Ramos (cell line): ENCODE measurements at regions not wholly inside any gene's neighbourhood (a gene's known extent, or its start where the extent isn't known, plus 50 kb on each side); places are given as distances from the start of the nearest gene placed in this dataset.

Source experiments
- in situ Hi-C: fragments of 300-500 bp; cut with MboI; formaldehyde crosslinking; loops from one replicate; pipeline ENCODE4 v1.14.3; 2022; ENCODE audit warnings: low sequenced_read_pairs; ENCODE audit not compliant: unreplicated experiment

GRCh38 chr7:118298771-118299170 lies 74.3 kb downstream of the ANKRD7 start:
- in situ Hi-C loops, result no loop called here

GRCh38 chr7:118300177-118300576 lies 75.7 kb downstream of the ANKRD7 start:
- in situ Hi-C loops, result no loop called here

GRCh38 chr7:118304100-118304499 lies 79.6 kb downstream of the ANKRD7 start:
- in situ Hi-C loops, result no loop called here

- in situ Hi-C loops, result no loop called here
Observed at GRCh38 chr7:118305671-118306070, 81.2 kb downstream of the ANKRD7 start.

- in situ Hi-C loops, result no loop called here
Observed at GRCh38 chr7:118306771-118307170, 82.3 kb downstream of the ANKRD7 start.

- in situ Hi-C loops, result no loop called here
Observed at GRCh38 chr7:118311121-118311836, 86.8 kb downstream of the ANKRD7 start.

- in situ Hi-C loops, result no loop called here
Observed at GRCh38 chr7:118312051-118312450, 87.5 kb downstream of the ANKRD7 start.

GRCh38 chr7:118312966-118313365 lies 88.5 kb downstream of the ANKRD7 start:
- in situ Hi-C loops, result no loop called here

- in situ Hi-C loops, result no loop called here
Observed at GRCh38 chr7:118324790-118325449, 100.4 kb downstream of the ANKRD7 start.

- in situ Hi-C loops, result no loop called here
Observed at GRCh38 chr7:118325450-118325808, 100.9 kb downstream of the ANKRD7 start.

GRCh38 chr7:118327174-118327573 lies 102.7 kb downstream of the ANKRD7 start:
- in situ Hi-C loops, result no loop called here

GRCh38 chr7:118328505-118329211 lies 104.2 kb downstream of the ANKRD7 start:
- in situ Hi-C loops, result no loop called here

- in situ Hi-C loops, result no loop called here
Observed at GRCh38 chr7:118330388-118330787, 105.9 kb downstream of the ANKRD7 start.

- in situ Hi-C loops, result no loop called here
Observed at GRCh38 chr7:118346748-118347147, 122.2 kb downstream of the ANKRD7 start.

- in situ Hi-C loops, result no loop called here
Observed at GRCh38 chr7:118349604-118350003, 125.1 kb downstream of the ANKRD7 start.

- in situ Hi-C loops, result no loop called here
Observed at GRCh38 chr7:118350260-118350659, 125.8 kb downstream of the ANKRD7 start.

- in situ Hi-C loops, result no loop called here
Observed at GRCh38 chr7:118352867-118353453, 128.5 kb downstream of the ANKRD7 start.

GRCh38 chr7:118366363-118366762 lies 141.9 kb downstream of the ANKRD7 start:
- in situ Hi-C loops, result no loop called here

GRCh38 chr7:118368958-118369357 lies 144.5 kb downstream of the ANKRD7 start:
- in situ Hi-C loops, result no loop called here

GRCh38 chr7:118369987-118370386 lies 145.5 kb downstream of the ANKRD7 start:
- in situ Hi-C loops, result no loop called here

GRCh38 chr7:118372530-118372929 lies 148.0 kb downstream of the ANKRD7 start:
- in situ Hi-C loops, result no loop called here
